Gastroesophageal sphincter (tissue), 3 donors: ENCODE measurements at regions not wholly inside any gene's neighbourhood (a gene's known extent, or its start where the extent isn't known, plus 50 kb on each side); places are given as distances from the start of the nearest gene placed in this dataset.

Experiments
- EP300 ChIP-seq: sonication (generic); formaldehyde crosslinking; IDR thresholded peaks from one replicate; pipeline ENCODE4 v1.6.1; 2017; ENCODE audit warnings: antibody characterized with exemption, mild to moderate bottlenecking
- POLR2A ChIP-seq, 2 donors: fragments of 450-650 bp; IDR thresholded peaks; one replicate each; pipeline ENCODE4 v1.6.1; 2017; ENCODE audit warnings: antibody characterized with exemption in 2 of 2, mild to moderate bottlenecking in 2 of 2, moderate library complexity in 1 of 2
- POLR2AphosphoS5 ChIP-seq: sonication (generic); formaldehyde crosslinking; IDR thresholded peaks from one replicate; pipeline ENCODE4 v1.6.1; 2017; ENCODE audit warnings: antibody characterized with exemption
- TF ChIP-seq, protein P1 (sequence below), 4 experiments: fragments of 200-600 bp in 2 of 4; fragments of 450-650 bp in 2 of 4; sonication (generic) in 1 of 4; IDR thresholded peaks; one replicate each; pipeline ENCODE4 v1.5.1; 2017 to 2019; ENCODE audit warnings: antibody characterized with exemption in 4 of 4, mild to moderate bottlenecking in 2 of 4, moderate library complexity in 2 of 4

DNA sequence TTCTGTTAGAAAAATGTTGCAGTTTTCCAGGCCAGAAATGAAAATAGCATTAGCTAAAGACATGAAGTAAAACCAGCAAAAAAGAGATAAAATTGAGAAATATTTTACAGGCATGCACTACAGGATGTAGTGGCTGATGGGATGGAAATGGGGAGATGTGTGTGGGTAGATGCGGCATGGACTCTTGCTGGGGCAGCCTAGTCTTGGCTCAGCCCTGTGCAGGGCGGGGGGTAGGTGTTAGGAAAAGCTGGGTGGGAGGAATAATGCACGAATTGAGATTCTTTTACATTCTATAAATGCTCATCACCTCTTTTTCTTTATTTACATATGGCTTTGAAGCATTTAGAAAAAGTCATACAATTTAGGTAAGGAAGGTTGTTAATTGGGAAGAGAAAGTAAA is 334.2 kb downstream of the NUP35 start:
- TF ChIP-seq POLR2A (IDR thresholded peaks at IDR 0.05) (no peak), POLR2AphosphoS5 (no peak), EP300 (no peak)
- TF ChIP-seq, protein P1, sequence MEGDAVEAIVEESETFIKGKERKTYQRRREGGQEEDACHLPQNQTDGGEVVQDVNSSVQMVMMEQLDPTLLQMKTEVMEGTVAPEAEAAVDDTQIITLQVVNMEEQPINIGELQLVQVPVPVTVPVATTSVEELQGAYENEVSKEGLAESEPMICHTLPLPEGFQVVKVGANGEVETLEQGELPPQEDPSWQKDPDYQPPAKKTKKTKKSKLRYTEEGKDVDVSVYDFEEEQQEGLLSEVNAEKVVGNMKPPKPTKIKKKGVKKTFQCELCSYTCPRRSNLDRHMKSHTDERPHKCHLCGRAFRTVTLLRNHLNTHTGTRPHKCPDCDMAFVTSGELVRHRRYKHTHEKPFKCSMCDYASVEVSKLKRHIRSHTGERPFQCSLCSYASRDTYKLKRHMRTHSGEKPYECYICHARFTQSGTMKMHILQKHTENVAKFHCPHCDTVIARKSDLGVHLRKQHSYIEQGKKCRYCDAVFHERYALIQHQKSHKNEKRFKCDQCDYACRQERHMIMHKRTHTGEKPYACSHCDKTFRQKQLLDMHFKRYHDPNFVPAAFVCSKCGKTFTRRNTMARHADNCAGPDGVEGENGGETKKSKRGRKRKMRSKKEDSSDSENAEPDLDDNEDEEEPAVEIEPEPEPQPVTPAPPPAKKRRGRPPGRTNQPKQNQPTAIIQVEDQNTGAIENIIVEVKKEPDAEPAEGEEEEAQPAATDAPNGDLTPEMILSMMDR (IDR thresholded peaks at IDR 0.05) = no peak
